ENCODE measurements at regions not wholly inside any gene's neighbourhood (a gene's known extent, or its start where the extent isn't known, plus 50 kb on each side); places are given as distances from the start of the nearest gene placed in this dataset.

- intact Hi-C loops (cut with DNase I, micrococcal nuclease) = no loop called here
- ChIA-PET POLR2A (no interaction called here), CTCF (no interaction called here)
- Mint-ChIP-seq H3K4me1 (ENCODE audit: low read depth) (no peaks in the 10 kb centered on the region), H3K4me3 (no peak overlapping the region), H3K9me3 (no peaks in the 10 kb centered on the region), H3K27me3 (peaks cover 20% of the 10 kb centered on the region), H3K27ac (no peak overlapping the region), H3K36me3 (ENCODE audit: low read depth) (no peaks in the 10 kb centered on the region)
- no peaks in the 10 kb centered on the region for H3K27me3 ChIP-seq (ENCODE audit: control insufficient read depth in 1 of 2, insufficient read depth in 2 of 2, low read length in 2 of 2)
- DNase-seq = no peak
- TF ChIP-seq CTCF (IDR thresholded peaks at IDR 0.05) = no peak
- no peaks in the 10 kb centered on the region for H3K9me3 ChIP-seq (ENCODE audit: control insufficient read depth in 1 of 2, insufficient read depth in 1 of 2, low read length in 2 of 2)
- H3K4me1 ChIP-seq (ENCODE audit: insufficient read depth, low read length) = no peaks in the 10 kb centered on the region
- no peak for ATAC-seq (ENCODE audit: poor library complexity)
- H3K36me3 ChIP-seq (ENCODE audit: insufficient read depth, low read length) = no peaks in the 10 kb centered on the region
- no peak overlapping the region for H3K27ac ChIP-seq (ENCODE audit: low read depth in 1 of 2, low read length in 2 of 2)
- no peak overlapping the region for H3K4me3 ChIP-seq (ENCODE audit: low read length)
Observed at GRCh38 chr6:106749609-106750008, 120.2 kb downstream of the QRSL1 start.

GRCh38 chr6:106748547-106749207 is 119.3 kb downstream of the QRSL1 start:
- no peak overlapping the region for H3K27ac Mint-ChIP-seq
- intact Hi-C loops (cut with DNase I, micrococcal nuclease) = no loop called here
- POLR2A ChIA-PET = interaction anchor here (0.6 kb wide), 1 partner anchor 12 kb away, joined by 3 read pairs; no protein-coding TSS in a partner anchor
- peaks cover 26% of the 10 kb centered on the region for H3K27me3 Mint-ChIP-seq
- no peaks in the 10 kb centered on the region for H3K36me3 ChIP-seq (ENCODE audit: insufficient read depth, low read length)
- H3K4me1 Mint-ChIP-seq (ENCODE audit: low read depth) = no peaks in the 10 kb centered on the region
- ATAC-seq (ENCODE audit: poor library complexity) = no peak
- no peak for DNase-seq
- no peak overlapping the region for H3K4me3 Mint-ChIP-seq
- H3K27me3 ChIP-seq (ENCODE audit: control insufficient read depth in 1 of 2, insufficient read depth in 2 of 2, low read length in 2 of 2) = no peaks in the 10 kb centered on the region
- no peaks in the 10 kb centered on the region for H3K4me1 ChIP-seq (ENCODE audit: insufficient read depth, low read length)
- no peaks in the 10 kb centered on the region for H3K36me3 Mint-ChIP-seq (ENCODE audit: low read depth)
- H3K9me3 ChIP-seq (ENCODE audit: control insufficient read depth in 1 of 2, insufficient read depth in 1 of 2, low read length in 2 of 2) = no peaks in the 10 kb centered on the region
- H3K9me3 Mint-ChIP-seq = no peaks in the 10 kb centered on the region
- no peak overlapping the region for H3K4me3 ChIP-seq (ENCODE audit: low read length)
- CTCF ChIA-PET = no interaction called here
- H3K27ac ChIP-seq (ENCODE audit: low read depth in 1 of 2, low read length in 2 of 2) = no peak overlapping the region
- TF ChIP-seq CTCF (IDR thresholded peaks at IDR 0.05) = no peak

GRCh38 chr6:106747139-106747538 is 117.8 kb downstream of the QRSL1 start:
- ATAC-seq (ENCODE audit: poor library complexity) = no peak
- Mint-ChIP-seq H3K4me1 (ENCODE audit: low read depth) (no peaks in the 10 kb centered on the region), H3K4me3 (no peak overlapping the region), H3K27ac (no peak overlapping the region), H3K36me3 (ENCODE audit: low read depth) (no peaks in the 10 kb centered on the region), H3K9me3 (no peaks in the 10 kb centered on the region), H3K27me3 (peaks cover 25% of the 10 kb centered on the region)
- Histone ChIP-seq H3K9me3 (ENCODE audit: control insufficient read depth in 1 of 2, insufficient read depth in 1 of 2, low read length in 2 of 2) (no peaks in the 10 kb centered on the region), H3K4me1 (ENCODE audit: insufficient read depth, low read length) (no peaks in the 10 kb centered on the region), H3K36me3 (ENCODE audit: insufficient read depth, low read length) (no peaks in the 10 kb centered on the region), H3K27me3 (ENCODE audit: control insufficient read depth in 1 of 2, insufficient read depth in 2 of 2, low read length in 2 of 2) (no peaks in the 10 kb centered on the region), H3K27ac (ENCODE audit: low read depth in 1 of 2, low read length in 2 of 2) (no peak overlapping the region), H3K4me3 (ENCODE audit: low read length) (no peak overlapping the region)
- CTCF ChIA-PET = no interaction called here
- intact Hi-C loops (cut with DNase I, micrococcal nuclease) = no loop called here
- POLR2A ChIA-PET = no interaction called here
- TF ChIP-seq CTCF (IDR thresholded peaks at IDR 0.05) = no peak
- DNase-seq = no peak
